GM19035 (cell line): ENCODE measurements at regions not wholly inside any gene's neighbourhood (a gene's known extent, or its start where the extent isn't known, plus 50 kb on each side); places are given as distances from the start of the nearest gene placed in this dataset.

Experiments
- ATAC-seq: cut with Tn5 transposase; IDR thresholded peaks from one replicate; pipeline ENCODE4 v1.9.1; 2021; ENCODE audit not compliant: unreplicated experiment

GRCh38 chr3:152095472-152095871, 173.3 kb upstream of the MBNL1 start:
- no peak for ATAC-seq

GRCh38 chr3:152096280-152096906, 172.3 kb upstream of the MBNL1 start:
- ATAC-seq = no peak

- ATAC-seq = no peak
Measured at GRCh38 chr3:152097120-152097519, 171.6 kb upstream of the MBNL1 start.

DNA sequence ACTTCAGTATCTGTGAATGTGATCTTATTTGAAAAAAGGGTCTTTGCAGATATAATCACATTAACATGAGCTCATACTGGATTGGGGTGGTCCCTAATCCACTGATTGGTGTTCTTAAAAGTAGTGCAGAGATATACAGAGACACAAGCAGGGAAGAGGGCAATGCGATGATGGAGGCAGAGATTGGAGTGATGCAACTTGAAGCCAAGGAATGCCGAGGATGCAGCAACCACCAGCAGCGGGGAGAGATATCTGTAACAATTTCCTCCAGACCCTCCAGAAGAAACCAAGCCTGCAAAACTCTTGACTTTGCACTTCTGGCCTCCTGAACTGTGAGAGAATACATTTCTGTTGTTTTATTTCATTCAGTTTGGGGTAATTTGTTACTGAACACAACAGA, 171.0 kb upstream of the MBNL1 start:
- ATAC-seq = no peak

DNA sequence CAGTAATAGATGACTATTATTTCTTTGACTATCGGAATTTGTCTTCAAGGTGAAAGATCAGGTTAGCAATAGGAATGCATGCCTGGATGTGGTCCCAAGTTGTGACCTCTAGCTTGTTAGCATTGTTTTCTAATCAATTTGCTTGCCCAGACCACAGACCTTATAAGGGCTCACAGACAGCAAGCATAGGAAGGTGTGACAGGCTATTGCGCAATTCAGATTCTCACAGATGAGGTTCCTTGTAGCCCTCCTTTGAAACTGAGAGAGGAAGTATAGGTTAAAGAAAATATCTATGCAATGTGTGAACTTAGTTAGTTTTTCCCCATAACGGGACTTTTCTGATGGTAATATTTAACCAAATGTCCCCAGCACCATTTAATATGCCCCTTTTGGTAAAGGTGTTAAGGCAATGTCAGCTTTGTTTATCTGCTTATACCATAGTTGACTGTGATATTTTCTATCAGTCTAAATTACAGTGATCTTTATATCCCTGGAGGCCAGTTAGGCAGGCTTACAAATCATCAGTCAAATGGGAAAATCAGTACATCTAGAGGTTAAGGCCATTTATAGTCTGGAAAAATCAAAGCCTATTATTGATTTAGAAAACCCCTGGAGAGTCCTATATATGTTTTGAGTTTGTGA, 168.1 kb upstream of the MBNL1 start:
- ATAC-seq = peak; percentile 84

DNA sequence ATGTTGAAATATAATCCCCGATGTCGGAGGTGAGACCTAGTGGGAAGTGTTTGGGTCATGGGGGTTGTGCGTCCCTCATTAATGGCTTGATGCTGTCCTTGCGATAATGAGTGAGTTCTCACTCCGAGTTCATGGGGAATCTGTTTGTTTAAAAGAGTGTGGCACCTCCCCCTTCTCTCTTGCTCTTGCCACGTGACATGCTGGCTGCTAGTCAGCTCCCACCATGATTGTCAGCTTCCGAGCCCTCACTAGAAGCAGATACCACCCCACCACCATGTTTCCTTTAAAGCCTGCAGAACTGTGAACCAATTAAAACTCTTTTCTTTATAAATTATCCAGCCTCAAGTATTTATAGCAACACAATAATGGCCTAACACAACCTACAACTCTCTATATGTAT, 166.3 kb upstream of the MBNL1 start:
- no peak for ATAC-seq

DNA sequence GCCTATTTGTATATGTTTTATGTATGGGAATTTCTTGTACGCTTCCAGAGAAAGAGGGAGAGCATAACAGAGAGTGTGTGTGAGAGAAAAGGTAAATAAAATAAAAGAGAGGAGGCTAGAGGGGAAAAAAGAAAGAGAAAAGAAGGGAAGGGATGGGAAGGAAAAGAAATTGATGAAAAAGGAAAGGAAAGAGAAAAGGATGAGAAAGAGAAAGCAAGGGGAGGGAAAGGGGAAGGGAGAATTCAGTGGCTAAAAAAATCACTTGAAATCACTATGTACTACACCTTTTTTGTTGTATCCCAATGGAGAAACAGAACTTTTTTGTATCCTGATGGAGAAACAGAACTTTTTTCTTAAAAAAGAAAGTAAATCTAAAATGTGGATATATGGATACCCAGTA, 165.5 kb upstream of the MBNL1 start:
- no peak for ATAC-seq

GRCh38 chr3:152104847-152105415, 163.8 kb upstream of the MBNL1 start:
- no peak for ATAC-seq

DNA sequence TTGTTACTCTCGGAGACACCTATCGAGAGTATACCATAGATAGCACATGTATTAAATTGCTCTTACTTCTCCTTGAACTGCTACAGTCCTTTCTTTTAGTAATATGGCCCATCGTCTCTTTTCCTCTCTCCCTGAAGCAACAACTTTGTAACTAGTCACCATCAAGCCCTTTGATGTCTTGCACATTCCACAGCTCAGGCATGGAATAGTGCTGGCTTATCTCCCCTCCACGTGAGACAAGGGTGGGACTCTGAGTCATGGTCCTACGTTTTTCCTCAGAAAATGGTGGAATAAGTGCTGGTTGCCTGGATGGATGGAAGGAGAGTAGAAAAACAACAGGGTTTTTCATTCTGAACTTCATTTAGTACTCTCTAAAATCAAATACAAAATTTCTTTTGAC, 163.3 kb upstream of the MBNL1 start:
- ATAC-seq = no peak

GRCh38 chr3:152109038-152109437, 159.7 kb upstream of the MBNL1 start:
- no peak for ATAC-seq

GRCh38 chr3:152113413-152113812, 155.3 kb upstream of the MBNL1 start:
- no peak for ATAC-seq

DNA sequence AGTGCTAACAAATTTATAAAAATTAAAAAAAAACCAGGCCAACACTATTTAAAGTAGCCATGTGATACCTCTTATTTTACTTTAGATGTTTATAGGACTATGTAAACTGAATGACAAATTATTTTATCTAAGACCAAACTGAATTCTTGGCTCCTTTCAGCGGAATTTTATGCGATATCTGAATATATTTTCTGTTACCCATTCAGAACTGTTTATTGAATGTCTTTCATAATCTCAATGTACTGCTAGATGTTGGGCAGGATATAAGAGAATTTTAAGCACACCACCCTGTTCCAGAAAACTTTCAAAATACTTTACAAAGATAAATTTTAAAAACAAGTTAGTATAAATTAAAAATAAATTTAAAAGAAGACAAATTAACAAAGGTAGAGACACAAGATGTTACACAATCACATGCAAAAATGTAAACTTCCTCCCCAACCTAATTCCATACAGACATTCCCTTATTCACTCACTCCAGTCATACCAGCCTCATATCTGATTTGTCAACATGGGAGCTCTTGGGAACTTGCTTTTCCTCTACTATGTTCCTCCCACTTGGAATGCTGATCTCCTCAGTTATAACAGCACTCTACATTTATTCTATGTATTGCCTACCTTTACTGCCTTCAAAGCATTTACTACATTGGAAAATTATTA, 154.6 kb upstream of the MBNL1 start:
- ATAC-seq = no peak

GRCh38 chr3:152120601-152121269, 148.0 kb upstream of the MBNL1 start:
- ATAC-seq = no peak

GRCh38 chr3:152121270-152121636, 147.5 kb upstream of the MBNL1 start:
- no peak for ATAC-seq

DNA sequence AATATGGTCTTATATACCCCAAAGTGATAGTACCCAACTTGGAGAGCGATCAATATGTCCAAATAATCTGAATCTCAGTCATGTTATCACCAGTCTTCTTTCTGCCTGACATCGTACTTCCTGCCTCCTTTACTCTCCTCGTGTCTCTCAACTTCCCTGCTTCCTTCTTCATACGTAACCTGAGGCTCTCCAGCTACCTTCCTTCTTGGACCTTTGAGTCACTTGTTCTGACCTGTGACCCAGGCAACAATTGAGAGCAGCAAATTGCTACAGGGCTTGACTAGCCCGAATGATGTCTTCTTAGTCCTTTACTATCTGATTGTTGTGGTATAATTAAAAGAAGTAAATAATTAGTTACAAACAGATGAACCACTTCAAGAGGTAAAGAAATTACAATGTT, 145.9 kb upstream of the MBNL1 start:
- no peak for ATAC-seq

GRCh38 chr3:152123457-152123856, 145.3 kb upstream of the MBNL1 start:
- ATAC-seq = no peak

DNA sequence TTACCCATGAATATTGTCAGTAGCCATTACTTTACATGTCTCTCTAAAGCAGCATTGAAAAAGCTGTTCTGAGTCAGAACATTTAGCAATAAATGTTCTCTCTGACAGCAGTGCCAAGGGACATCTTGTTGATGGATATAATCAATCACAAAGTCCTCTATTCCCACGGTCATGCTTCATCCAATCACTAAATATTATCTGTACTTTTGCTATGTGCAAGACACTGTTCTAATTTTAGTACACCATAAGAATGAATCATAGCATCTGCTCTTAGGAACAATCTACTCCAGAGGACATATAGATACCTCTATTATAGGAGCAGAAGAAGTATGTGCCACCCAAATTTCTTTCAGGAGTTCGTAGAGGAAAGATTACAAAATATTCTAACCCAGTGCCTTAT, 142.5 kb upstream of the MBNL1 start:
- no peak for ATAC-seq

- peak; percentile 99 for ATAC-seq
Measured at GRCh38 chr3:152127058-152127457, 141.7 kb upstream of the MBNL1 start.

DNA sequence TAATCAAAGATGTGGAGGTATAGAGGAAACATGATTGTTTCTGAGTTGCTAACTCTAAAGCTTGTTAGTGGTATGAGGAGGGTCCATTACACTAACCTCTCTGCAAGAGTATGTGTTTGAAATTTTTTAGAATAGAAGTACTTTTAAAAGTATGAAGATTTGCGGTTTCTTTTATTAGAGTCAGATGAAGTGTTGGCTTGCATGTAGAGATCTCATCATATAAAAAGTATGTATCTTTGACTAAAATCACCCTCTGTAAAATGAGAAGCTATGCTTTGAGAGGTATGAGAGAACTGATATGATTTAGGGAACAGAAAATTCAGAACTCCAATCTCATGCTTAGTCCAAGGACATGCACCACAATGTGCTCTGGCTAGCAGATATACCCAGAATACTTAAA, 140.4 kb upstream of the MBNL1 start:
- ATAC-seq = no peak

DNA sequence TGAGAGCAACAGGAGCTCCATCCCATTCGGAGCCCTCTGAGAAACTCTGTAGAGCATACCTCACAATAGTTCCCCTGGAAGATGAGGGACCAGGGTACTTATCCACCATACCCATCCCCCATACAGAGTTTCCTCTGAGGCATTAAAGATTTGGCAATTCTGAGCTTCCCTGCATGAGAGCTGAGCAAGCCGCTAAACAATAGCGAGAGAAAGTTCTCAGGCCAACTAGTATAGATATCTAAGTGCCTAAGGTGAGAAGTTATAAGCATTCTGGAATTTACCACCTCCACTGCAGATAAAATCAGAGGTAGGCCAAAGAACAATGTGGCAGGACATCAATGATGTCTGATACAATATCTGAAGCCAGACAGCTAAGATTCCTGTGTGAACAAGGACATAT, 129.1 kb upstream of the MBNL1 start:
- ATAC-seq = no peak

DNA sequence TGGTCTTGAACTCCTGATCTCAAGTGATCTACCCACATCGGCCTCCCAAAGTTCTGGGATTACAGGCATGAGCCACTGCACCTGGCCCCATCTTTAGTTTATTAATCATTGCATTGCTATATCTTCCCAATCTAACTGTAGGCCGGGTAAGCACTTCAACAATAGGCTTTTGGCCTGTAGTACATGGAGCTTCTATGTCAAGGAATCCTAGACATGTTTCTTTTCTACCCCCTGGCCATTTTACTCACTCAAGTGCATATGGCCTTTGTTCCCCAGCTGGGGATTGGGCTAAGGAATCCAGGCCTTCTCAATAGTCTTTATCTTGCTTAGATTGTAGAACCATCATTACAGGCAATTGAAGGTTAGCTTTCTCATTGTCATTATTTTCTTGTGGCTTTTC, 122.3 kb upstream of the MBNL1 start:
- no peak for ATAC-seq

DNA sequence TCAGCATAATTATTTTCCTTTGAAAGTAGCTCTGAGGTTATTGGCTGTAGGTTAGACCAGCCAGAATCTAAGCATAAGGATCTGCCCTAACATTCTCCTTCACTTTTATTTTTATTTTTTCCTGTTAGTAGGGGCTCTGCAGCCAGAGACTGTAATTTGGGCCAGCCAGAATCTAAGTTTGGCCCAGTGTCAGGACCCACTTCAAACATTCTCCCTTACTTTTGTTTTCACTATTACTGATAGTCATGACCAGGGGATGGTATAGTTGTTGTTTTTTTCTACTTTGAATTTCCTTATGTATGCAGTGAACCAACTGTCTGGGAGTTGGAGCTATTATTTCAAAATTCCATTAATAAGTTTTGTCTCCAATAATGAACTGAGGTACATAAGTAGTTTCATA, 121.0 kb upstream of the MBNL1 start:
- ATAC-seq = no peak
